ENCODE measurements at regions not wholly inside any gene's neighbourhood (a gene's known extent, or its start where the extent isn't known, plus 50 kb on each side); places are given as distances from the start of the nearest gene placed in this dataset.

GRCh38 chr10:107800061-107800460 lies 635.6 kb upstream of the SORCS1 start:
- no peak overlapping the region for H3K4me3 ChIP-seq (ENCODE audit: low read length)
- H4K20me1 ChIP-seq (ENCODE audit: insufficient read depth), result no peaks in the 10 kb centered on the region
- no peaks in the 10 kb centered on the region for H3K9me3 ChIP-seq (ENCODE audit: low read length)
- H3K36me3 ChIP-seq (ENCODE audit: insufficient read depth, low read length), result no peaks in the 10 kb centered on the region
- H3K27me3 ChIP-seq (ENCODE audit: insufficient read depth, low read depth, low read length), result no peaks in the 10 kb centered on the region
- H3K4me2 ChIP-seq (ENCODE audit: low read length), result no peak overlapping the region
- no peak for TF ChIP-seq POLR2AphosphoS5 (IDR thresholded peaks at IDR 0.05)
- TF ChIP-seq EZH2 (IDR thresholded peaks at IDR 0.05; ENCODE audit: borderline replicate concordance, insufficient read depth, low read length, poor library complexity, severe bottlenecking), result no peak
- no peak for TF ChIP-seq RAD21 (conservative IDR thresholded peaks at IDR 0.05)
- no peaks in the 10 kb centered on the region for H3K79me2 ChIP-seq (replicated peaks; ENCODE audit: insufficient read depth, low read length)
- no peak overlapping the region for H3K9ac ChIP-seq (ENCODE audit: low read length)
- no peaks in the 10 kb centered on the region for H3K9me2 ChIP-seq (ENCODE audit: insufficient read depth, low read length)
- no peak overlapping the region for H2AFZ ChIP-seq (ENCODE audit: low read depth, low read length)
- H3K27ac ChIP-seq (ENCODE audit: low read length), result no peak overlapping the region
- no peaks in the 10 kb centered on the region for H3F3A ChIP-seq (ENCODE audit: insufficient read depth, low read length, poor library complexity, severe bottlenecking)

GRCh38 chr10:107790271-107790670 lies 625.8 kb upstream of the SORCS1 start:
- no peak overlapping the region for H3K4me3 ChIP-seq (ENCODE audit: low read length)
- H3F3A ChIP-seq (ENCODE audit: insufficient read depth, low read length, poor library complexity, severe bottlenecking), result no peaks in the 10 kb centered on the region
- no peak for TF ChIP-seq EP300 (conservative IDR thresholded peaks at IDR 0.05; ENCODE audit: poor library complexity, severe bottlenecking)
- no peak for TF ChIP-seq EZH2 (IDR thresholded peaks at IDR 0.05; ENCODE audit: borderline replicate concordance, insufficient read depth, low read length, poor library complexity, severe bottlenecking)
- TF ChIP-seq POLR2AphosphoS5 (IDR thresholded peaks at IDR 0.05), result no peak
- no peak for TF ChIP-seq CTCF (IDR thresholded peaks at IDR 0.05; ENCODE audit: poor library complexity, severe bottlenecking)
- TF ChIP-seq RAD21 (conservative IDR thresholded peaks at IDR 0.05), result no peak
- no peak for TF ChIP-seq SMC3 (conservative IDR thresholded peaks at IDR 0.05; ENCODE audit: poor library complexity)
- no peak for TF ChIP-seq MXI1 (conservative IDR thresholded peaks at IDR 0.05; ENCODE audit: poor library complexity, severe bottlenecking)
- no peak for TF ChIP-seq REST (IDR thresholded peaks at IDR 0.05; ENCODE audit: borderline replicate concordance)
- no peak for TF ChIP-seq TAF1 (IDR thresholded peaks at IDR 0.05; ENCODE audit: low read depth)
- H3K36me3 ChIP-seq (ENCODE audit: insufficient read depth, low read length), result no peaks in the 10 kb centered on the region
- H3K9ac ChIP-seq (ENCODE audit: low read length), result no peak overlapping the region
- H3K4me2 ChIP-seq (ENCODE audit: low read length), result no peak overlapping the region
- H3K79me2 ChIP-seq (replicated peaks; ENCODE audit: insufficient read depth, low read length), result no peaks in the 10 kb centered on the region
- H3K27ac ChIP-seq (ENCODE audit: low read length), result no peak overlapping the region
- H3K9me2 ChIP-seq (ENCODE audit: insufficient read depth, low read length), result no peaks in the 10 kb centered on the region
- no peaks in the 10 kb centered on the region for H4K20me1 ChIP-seq (ENCODE audit: insufficient read depth)
- no peaks in the 10 kb centered on the region for H3K27me3 ChIP-seq (ENCODE audit: insufficient read depth, low read depth, low read length)
- H3K9me3 ChIP-seq (ENCODE audit: low read length), result no peaks in the 10 kb centered on the region
- H2AFZ ChIP-seq (ENCODE audit: low read depth, low read length), result no peak overlapping the region

GRCh38 chr10:107771066-107771465 lies 606.6 kb upstream of the SORCS1 start:
- Histone ChIP-seq H3K4me3 (ENCODE audit: low read length) (no peak overlapping the region), H3F3A (ENCODE audit: insufficient read depth, low read length, poor library complexity, severe bottlenecking) (no peaks in the 10 kb centered on the region), H3K79me2 (replicated peaks; ENCODE audit: insufficient read depth, low read length) (no peaks in the 10 kb centered on the region), H3K9me3 (ENCODE audit: low read length) (no peaks in the 10 kb centered on the region), H2AFZ (ENCODE audit: low read depth, low read length) (no peak overlapping the region), H4K20me1 (ENCODE audit: insufficient read depth) (no peaks in the 10 kb centered on the region), H3K4me2 (ENCODE audit: low read length) (no peak overlapping the region), H3K9ac (ENCODE audit: low read length) (no peak overlapping the region), H3K36me3 (ENCODE audit: insufficient read depth, low read length) (no peaks in the 10 kb centered on the region), H3K27ac (ENCODE audit: low read length) (no peak overlapping the region), H3K9me2 (ENCODE audit: insufficient read depth, low read length) (no peaks in the 10 kb centered on the region), H3K27me3 (ENCODE audit: insufficient read depth, low read depth, low read length) (no peaks in the 10 kb centered on the region)
- no peak for TF ChIP-seq POLR2AphosphoS5 (IDR thresholded peaks at IDR 0.05)
- TF ChIP-seq CTCF (IDR thresholded peaks at IDR 0.05; ENCODE audit: poor library complexity, severe bottlenecking), result no peak
- no peak for TF ChIP-seq EP300 (conservative IDR thresholded peaks at IDR 0.05; ENCODE audit: poor library complexity, severe bottlenecking)
